ENCODE measurements at regions not wholly inside any gene's neighbourhood (a gene's known extent, or its start where the extent isn't known, plus 50 kb on each side); places are given as distances from the start of the nearest gene placed in this dataset.

DNA sequence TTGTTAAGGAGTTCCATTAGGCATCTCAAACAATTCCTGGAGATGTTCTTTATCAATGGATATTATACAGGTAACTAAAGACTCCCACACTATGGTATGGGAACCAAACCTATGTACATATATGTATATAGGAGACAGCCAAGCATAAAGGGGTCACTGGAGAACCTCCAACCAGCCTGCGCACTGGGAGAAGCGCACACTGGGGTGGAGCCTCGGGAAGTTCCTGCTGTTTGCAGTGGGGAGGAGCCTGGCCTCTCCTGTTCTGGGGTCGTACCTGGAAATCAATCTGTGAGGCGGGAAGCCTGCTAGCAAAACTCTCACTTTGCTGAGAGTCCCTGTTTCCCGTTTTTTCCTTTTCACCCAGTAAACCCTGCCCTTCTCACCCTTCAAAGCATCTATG lies 83.1 kb upstream of the CREB1 start:
- no peak overlapping the region for H3K4me3 ChIP-seq
- H3K9me3 ChIP-seq: no peaks in the 10 kb centered on the region
- no peaks in the 10 kb centered on the region for H3K27me3 ChIP-seq
- peaks cover 0 to 6% (median 0%) of the 10 kb centered on the region in 12 donors for H3K4me1 ChIP-seq
- ATAC-seq (no peak), DNase-seq (no peak)
- TF ChIP-seq POLR2A (IDR thresholded peaks at IDR 0.05) (no peak), CTCF (IDR thresholded peaks at IDR 0.05) (no peak)
- H3K36me3 ChIP-seq: no peaks in the 10 kb centered on the region
- 57 to 82% (median 70%) methylated on average over 6 of the region's 6 CpGs for WGBS, 4 donors
- intact Hi-C loops (cut with DNase I): no loop called here
- H3K27ac ChIP-seq: no peak overlapping the region

GRCh38 chr2:207448006-207448405 lies 81.8 kb upstream of the CREB1 start:
- Histone ChIP-seq H3K9me3 (no peaks in the 10 kb centered on the region), H3K4me1 (peaks cover 0 to 6% (median 0%) of the 10 kb centered on the region in 12 donors), H3K4me3 (no peak overlapping the region), H3K27me3 (no peaks in the 10 kb centered on the region), H3K36me3 (no peaks in the 10 kb centered on the region), H3K27ac (no peak overlapping the region)
- intact Hi-C loops (cut with DNase I): no loop called here
- WGBS, 4 donors: 54 to 90% (median 82%) methylated on average over 1 of the region's 1 CpG
- TF ChIP-seq POLR2A (IDR thresholded peaks at IDR 0.05) (no peak), CTCF (IDR thresholded peaks at IDR 0.05) (no peak)
- DNase-seq: no peak
- ATAC-seq: no peak

DNA sequence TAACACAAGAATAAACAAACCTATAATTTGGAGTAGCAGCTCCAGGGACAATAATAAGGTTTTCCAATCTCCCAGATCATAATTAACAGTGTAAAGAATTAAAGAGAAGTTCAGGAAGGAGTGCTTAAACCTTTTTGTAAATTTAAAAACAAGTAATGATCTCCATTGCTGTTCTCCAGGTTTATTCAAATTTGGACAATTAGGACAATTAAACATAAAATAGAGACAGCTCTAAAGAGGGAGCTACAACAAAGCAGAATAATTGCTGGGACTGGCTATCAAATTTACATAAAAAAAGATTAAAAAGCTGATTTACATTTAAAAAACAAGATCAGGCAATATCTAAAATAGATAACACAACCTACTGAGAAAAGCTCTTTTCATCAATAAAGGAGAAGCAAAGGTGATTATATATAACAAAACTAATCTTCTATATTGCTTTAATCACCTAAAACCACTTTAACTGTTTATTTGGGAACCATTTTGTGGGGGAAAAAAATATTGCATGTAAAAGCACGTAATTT lies 80.1 kb upstream of the CREB1 start:
- Histone ChIP-seq H3K36me3 (no peaks in the 10 kb centered on the region), H3K4me1 (peaks cover 0 to 6% (median 0%) of the 10 kb centered on the region in 12 donors), H3K27me3 (no peaks in the 10 kb centered on the region), H3K9me3 (peaks cover 0 to 5% (median 0%) of the 10 kb centered on the region in 12 donors), H3K4me3 (no peak overlapping the region), H3K27ac (no peak overlapping the region)
- TF ChIP-seq CTCF (IDR thresholded peaks at IDR 0.05): no peak
- no peak for TF ChIP-seq POLR2A (IDR thresholded peaks at IDR 0.05)
- ATAC-seq (no peak), DNase-seq (no peak)
- intact Hi-C loops (cut with DNase I): no loop called here
- WGBS, 4 donors: 62 to 76% (median 69%) methylated on average over 1 of the region's 1 CpG

DNA sequence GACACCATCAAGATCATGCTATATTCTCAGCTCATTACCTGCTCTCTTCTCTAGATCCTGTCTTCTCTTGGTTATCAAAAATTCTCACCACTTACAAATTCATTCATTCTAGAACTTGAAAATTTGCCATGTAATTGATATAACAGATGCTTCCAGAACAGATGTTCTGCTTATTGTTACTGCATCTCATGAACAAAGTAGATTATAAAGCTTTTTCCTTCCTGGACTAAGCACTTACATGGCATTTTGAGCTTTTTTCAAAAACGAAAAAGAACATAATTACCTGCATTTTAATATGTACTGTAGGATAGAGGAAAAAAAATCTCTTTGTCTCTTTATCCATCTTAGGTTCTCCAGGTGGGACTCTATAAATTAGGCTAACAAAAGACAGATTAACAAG lies 79.6 kb upstream of the CREB1 start:
- no peak for TF ChIP-seq CTCF (IDR thresholded peaks at IDR 0.05)
- TF ChIP-seq POLR2A (IDR thresholded peaks at IDR 0.05): no peak
- intact Hi-C loops (cut with DNase I): no loop called here
- 42 to 51% (median 46%) methylated on average over 1 of the region's 1 CpG for WGBS, 4 donors
- Histone ChIP-seq H3K4me1 (peaks cover 0 to 6% (median 0%) of the 10 kb centered on the region in 12 donors), H3K27me3 (no peaks in the 10 kb centered on the region), H3K27ac (no peak overlapping the region), H3K36me3 (no peaks in the 10 kb centered on the region), H3K4me3 (no peak overlapping the region), H3K9me3 (peaks cover 0 to 5% (median 0%) of the 10 kb centered on the region in 12 donors)
- DNase-seq: no peak
- ATAC-seq: no peak

All from heart left ventricle (tissue), 16 donors.